ENCODE measurements at regions not wholly inside any gene's neighbourhood (a gene's known extent, or its start where the extent isn't known, plus 50 kb on each side); places are given as distances from the start of the nearest gene placed in this dataset.

DNA sequence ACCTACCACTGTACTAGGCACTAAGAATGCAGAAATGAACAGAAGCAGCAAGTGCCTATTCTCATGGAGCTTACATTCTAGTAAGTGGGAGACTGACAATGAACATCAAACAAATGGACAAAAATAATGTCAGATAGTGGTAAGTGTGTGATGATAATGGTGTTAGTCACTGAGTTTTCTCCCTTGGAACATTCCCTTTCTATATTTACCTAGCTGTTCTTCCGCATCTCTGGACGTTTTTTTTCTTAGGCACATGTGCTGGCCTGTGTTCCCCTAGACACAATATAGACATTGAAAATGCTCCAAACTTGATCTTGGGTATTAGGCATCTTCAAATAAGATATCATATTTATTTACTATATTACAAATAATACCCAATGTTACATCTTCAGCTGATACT, 218.1 kb upstream of the GJE1 start:
- TF ChIP-seq, protein P1, sequence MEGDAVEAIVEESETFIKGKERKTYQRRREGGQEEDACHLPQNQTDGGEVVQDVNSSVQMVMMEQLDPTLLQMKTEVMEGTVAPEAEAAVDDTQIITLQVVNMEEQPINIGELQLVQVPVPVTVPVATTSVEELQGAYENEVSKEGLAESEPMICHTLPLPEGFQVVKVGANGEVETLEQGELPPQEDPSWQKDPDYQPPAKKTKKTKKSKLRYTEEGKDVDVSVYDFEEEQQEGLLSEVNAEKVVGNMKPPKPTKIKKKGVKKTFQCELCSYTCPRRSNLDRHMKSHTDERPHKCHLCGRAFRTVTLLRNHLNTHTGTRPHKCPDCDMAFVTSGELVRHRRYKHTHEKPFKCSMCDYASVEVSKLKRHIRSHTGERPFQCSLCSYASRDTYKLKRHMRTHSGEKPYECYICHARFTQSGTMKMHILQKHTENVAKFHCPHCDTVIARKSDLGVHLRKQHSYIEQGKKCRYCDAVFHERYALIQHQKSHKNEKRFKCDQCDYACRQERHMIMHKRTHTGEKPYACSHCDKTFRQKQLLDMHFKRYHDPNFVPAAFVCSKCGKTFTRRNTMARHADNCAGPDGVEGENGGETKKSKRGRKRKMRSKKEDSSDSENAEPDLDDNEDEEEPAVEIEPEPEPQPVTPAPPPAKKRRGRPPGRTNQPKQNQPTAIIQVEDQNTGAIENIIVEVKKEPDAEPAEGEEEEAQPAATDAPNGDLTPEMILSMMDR (conservative IDR thresholded peaks at IDR 0.05 in 1 of 2, IDR thresholded peaks at IDR 0.05 in 1 of 2; ENCODE audit: extremely low read depth in 1 of 2, insufficient read depth in 1 of 2, low read depth in 1 of 2, low read length in 2 of 2): no peak
- no peak for TF ChIP-seq EZH2 (IDR thresholded peaks at IDR 0.05; ENCODE audit: borderline replicate concordance, low read length)

Measured in mammary epithelial cell (primary cell).